ENCODE measurements at regions not wholly inside any gene's neighbourhood (a gene's known extent, or its start where the extent isn't known, plus 50 kb on each side); places are given as distances from the start of the nearest gene placed in this dataset.

DNA sequence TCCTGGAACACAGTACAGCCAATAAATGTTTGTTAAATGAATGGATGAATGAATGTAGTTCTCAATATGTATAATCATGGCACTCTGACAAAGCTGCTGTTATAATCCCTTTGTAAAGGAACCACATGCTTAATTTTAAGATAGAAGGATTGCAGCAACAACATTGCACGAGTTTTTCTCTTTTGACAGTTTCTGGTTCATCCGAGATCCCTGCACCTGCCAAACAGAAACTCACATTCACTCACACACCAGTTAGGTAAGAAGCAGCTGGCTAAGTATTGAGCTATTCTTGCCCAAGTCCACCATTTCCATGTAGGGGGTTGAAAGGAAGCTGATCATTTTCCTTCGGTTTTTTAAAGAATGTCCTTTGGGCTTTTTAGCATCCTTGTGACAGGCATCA lies 133.7 kb upstream of the MAP1B start:
- intact Hi-C loops (cut with DNase I) = loop anchor here (5.0 kb wide), 1 partner anchor 191 kb away; no protein-coding TSS in a partner anchor
- DNase-seq (ENCODE audit: low spot score) = no peak

DNA sequence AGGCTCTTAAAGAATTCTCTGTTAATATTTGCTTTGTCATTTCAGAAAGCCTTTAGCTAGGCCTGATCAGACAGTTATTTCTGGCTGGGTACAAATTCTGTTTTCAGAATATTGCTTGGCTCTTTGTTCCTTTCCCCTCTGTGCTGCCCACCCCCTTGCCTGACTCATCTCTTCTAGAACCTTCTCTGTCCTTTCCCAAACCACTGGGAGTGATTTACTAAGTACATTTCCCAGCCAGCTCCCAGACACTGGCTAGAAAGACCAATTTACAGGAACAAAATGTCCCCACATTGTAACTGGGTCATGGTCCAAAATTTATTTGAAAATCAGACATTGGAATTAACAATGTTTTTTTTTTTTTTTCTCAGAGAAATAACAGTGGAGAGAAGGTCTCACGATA lies 133.1 kb upstream of the MAP1B start:
- DNase-seq (ENCODE audit: low spot score) = no peak
- intact Hi-C loops (cut with DNase I) = loop anchor here (5.0 kb wide), 1 partner anchor 192 kb away; no protein-coding TSS in a partner anchor

DNA sequence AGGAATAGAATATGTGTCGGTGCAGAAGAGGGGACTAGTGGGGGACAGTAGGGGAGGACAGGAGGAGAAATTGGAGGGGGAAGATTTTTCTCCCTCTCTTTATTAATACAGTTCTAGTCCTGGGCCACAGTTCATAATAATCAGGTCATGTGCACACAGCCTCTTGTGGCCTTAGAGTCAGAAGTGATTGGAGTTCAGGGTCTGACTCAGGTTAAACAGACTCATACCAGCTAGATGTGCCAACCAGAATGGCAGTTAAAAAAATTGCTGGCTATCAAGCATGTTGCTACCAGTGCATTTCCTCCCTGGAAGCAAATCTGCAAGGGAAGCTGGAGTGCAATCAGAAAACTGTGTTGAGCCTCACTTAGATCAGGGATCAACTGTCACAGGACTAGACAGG lies 132.7 kb upstream of the MAP1B start:
- intact Hi-C loops (cut with DNase I) = loop anchor here (5.0 kb wide), 1 partner anchor 192 kb away; no protein-coding TSS in a partner anchor
- DNase-seq (ENCODE audit: low spot score) = no peak

DNA sequence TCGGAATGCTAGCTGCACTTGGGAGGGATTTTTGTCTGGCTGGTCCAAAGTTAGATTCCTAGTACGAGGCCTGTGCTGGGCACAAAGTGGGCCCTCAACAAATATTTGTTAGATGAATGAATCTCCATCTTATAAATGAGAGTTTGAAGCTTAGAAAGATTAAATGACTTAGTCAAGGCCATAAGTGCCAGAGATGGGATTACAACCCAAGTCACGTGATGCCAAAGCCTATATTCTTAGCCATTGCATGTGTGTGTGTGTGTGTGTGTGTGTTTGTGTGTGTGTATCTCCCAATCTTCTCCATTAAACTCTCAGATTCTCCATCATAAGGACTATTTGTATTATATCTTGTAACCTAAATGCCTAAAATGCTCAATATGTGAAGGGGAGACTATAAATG lies 130.8 kb upstream of the MAP1B start:
- intact Hi-C loops (cut with DNase I) = no loop called here
- DNase-seq (ENCODE audit: low spot score) = no peak

DNA sequence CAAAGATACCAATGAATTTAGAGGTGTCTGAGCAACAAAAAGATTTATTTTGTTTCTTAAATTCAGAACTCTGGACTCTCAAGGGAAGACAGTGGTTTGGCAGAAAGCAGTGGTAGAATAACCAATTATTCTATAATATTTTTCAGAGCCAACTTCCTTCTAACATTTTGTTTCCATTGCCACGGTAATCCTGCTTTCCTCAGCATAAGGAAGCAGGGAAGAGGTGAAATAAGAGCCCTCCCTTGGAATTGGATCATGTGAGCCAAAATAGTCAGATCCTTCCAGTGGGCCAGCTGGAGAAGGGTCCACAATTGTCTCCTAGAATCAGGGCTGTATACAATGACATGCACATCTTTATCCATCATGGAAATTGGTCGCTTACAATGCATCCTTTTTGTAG lies 130.0 kb upstream of the MAP1B start:
- DNase-seq (ENCODE audit: low spot score) = no peak
- intact Hi-C loops (cut with DNase I) = no loop called here

DNA sequence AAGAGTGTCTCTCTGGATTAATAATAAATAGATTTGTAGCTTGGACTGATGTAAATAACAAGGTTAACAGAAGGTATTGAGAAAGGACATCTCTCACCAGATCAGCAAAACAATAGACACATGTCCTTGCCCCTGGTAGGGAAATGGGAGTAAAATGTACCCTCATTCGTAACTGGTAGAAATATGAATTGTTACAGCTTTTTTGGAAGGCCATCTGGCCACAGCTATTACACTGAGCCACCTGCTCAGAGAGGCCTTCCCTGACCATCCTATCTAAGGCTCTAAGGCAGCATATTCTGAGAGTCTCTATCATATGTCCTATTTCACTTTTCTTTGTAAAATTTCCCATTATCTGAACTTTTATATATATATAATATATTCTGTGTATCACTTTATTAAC lies 129.1 kb upstream of the MAP1B start:
- intact Hi-C loops (cut with DNase I) = no loop called here
- DNase-seq (ENCODE audit: low spot score) = no peak

DNA sequence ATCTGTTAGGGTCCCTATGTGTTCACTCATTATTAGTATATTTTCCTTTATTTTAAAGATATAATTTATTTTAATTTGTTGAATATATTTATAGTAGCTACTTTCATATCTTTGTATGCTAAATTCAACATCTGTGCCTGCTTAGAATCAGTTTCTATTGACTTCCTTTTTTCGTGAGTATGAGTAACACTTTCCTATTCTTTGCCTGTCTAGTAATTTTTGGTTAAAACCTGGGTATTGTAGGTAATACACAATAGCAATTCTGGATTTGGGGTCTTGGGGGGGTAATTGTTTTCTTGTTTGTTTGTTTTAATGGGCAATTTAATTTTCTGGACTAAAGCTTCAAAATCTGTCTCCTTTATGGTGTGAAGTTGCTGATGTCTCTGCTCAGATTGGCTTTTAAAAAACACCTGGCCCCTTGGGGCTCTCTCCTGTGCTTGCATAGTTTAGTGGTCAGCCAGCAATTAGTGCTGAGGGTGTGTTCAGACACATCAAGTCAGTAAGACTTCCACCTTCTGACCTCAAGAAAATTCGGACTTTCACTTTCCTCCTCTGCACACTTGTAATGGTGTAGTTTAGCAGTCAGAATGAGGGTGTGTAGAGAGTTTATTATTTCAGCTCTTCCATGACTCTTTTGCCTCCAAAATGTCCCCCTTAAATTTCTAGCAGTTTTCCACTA lies 124.4 kb upstream of the MAP1B start:
- intact Hi-C loops (cut with DNase I) = no loop called here
- DNase-seq (ENCODE audit: low spot score) = no peak

DNA sequence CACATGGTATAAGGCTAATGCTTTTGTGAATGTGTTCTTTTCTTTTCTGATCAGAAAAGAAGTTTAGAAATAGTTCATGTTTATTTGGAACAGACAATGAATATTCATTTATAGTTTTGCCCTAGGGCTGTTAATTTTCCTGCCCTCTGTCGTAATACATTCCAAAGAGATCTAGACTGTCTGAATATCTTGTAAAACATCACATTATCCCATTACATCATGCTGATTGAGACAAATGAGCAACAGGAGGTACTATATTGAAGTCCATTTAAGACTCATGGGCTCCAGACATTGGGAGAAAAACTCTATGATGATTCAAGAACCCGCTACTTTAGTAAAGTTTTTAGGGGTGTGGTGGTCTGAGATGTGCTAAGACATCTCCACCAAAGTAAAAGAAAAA lies 121.2 kb upstream of the MAP1B start:
- intact Hi-C loops (cut with DNase I) = no loop called here
- DNase-seq (ENCODE audit: low spot score) = no peak

DNA sequence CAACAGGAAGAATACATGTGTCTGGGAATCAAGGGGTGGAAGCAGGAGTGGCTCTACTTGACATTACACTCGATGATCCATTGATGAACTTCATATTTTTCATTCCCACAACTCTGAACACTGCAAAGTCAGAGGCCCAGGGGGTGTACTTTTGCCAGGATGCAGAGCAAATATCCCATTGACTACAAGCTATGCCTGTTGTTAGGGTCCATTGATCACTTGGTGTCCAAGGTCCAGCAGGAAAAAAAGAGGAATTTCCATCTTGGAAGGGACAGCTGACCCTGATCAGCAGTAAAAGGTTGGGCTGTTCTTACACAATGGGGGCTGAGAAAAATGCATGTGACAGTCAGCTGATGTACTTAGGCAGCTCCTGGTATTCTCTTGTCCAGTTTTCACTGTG lies 118.5 kb upstream of the MAP1B start:
- no peak for DNase-seq (ENCODE audit: low spot score)
- intact Hi-C loops (cut with DNase I) = no loop called here

DNA sequence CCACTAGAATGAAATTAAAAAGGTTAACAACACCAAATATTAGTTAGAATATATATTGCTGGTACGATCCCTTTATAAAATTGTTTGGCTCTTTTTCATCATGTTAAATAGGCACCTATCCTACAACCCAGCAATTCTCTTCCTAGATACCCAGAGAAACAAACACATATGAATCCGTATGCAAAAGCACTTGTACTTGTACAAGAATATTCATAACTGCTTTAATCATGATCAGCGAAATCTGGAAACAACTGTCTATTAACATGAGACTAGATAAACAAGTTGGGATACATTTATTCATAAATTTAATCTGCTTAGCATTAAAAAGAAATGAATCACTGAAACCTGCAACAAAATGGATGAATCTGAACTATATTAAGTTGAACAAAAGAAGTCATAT lies 113.7 kb upstream of the MAP1B start:
- DNase-seq (ENCODE audit: low spot score) = no peak
- intact Hi-C loops (cut with DNase I) = no loop called here

DNA sequence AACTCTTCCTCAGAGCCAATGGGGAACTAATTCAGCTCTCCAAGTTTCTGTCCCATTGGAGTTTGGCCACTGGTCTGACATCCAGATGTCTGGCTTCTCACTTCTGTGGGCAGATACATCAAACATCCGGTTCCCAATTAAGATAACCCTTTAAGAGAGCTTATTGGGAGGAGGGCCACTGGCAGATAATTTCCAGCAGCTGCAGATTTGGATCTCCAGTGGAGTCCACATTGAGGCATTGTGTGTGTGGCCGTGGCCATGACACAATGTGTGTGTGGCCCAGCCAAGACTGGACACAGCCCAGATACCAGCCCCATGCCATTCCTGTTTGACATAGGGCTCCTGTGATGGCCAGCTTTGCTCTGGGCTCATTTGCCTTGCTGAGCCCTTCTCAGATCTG lies 110.5 kb upstream of the MAP1B start:
- DNase-seq (ENCODE audit: low spot score) = no peak
- intact Hi-C loops (cut with DNase I) = no loop called here

DNA sequence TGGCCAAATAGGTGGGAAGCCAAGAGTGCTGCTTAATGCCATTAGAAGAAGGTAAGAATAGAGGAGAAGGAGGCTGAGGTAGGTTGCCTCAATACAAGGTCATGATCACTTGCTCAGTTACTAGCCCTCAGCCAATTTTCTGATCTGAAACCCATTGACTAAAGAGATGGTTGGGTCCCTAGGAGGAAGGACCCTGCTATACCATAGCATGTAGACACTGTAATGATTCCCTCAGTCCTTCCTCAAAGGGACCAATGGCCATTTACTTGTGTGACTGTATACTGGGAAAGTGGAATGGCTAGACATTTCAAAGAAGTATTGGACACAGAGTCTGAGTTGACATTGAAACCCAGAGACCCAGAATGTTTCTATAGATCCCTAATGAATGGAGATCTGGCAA lies 108.5 kb upstream of the MAP1B start:
- intact Hi-C loops (cut with DNase I) = no loop called here
- DNase-seq (ENCODE audit: low spot score) = no peak

DNA sequence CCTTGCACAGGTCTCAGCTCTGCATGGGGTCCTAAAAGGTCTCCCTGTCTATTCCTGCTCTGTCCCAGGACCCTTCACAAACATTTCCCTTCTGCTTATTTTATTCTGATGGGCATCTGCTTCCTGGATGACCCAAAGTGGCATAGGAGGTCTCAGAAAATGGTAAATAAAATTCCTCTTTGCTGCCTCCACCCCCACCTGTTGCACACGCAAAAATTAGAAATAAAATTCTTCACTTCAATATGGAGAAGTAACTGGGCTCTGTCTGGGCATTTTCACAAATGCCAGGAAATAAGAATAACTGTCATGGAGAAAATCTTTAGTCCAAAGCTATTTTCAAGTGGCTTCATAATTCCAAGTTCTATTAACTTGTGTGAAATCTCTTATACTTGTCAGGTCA lies 106.6 kb upstream of the MAP1B start:
- intact Hi-C loops (cut with DNase I) = no loop called here
- DNase-seq (ENCODE audit: low spot score) = no peak

DNA sequence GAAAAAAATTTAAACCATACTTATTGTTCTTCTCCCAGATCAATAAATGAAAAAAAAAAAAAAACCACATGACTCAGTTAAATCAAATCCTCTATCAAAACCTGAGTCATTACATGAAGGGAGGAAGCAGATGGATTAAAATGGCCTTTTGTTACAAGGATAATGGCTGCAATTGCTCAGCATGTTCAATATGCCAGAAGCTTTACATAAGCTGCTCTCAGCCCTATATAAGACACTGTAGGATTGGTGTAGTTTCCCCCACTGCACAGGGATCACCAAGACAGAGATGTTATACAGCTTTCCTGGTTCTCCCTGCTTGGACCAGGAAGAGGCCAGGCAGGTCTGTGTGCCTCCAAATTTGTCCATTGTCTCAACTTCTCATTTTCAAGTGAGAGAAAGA lies 101.6 kb upstream of the MAP1B start:
- intact Hi-C loops (cut with DNase I) = no loop called here
- DNase-seq (ENCODE audit: low spot score) = no peak

DNA sequence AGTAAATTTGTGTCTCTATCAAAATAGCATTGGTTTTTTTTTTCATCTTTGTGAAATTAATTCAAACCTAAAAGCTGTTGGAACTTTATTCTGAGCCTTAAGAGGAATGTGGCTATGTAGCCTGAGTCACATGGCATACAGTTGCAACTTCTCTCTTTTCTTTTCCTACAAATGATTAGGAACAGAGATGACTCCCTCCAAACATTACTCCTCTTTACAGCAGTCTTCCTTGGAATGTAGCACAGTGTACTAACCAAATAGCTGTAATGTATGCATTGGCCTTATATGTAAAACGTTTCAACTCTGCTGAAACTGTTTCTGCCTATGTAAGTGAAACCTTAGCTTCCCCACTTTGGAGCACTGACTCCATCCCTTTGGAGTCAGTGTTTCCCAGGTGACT lies 100.9 kb upstream of the MAP1B start:
- intact Hi-C loops (cut with DNase I) = no loop called here
- DNase-seq (ENCODE audit: low spot score) = no peak

DNA sequence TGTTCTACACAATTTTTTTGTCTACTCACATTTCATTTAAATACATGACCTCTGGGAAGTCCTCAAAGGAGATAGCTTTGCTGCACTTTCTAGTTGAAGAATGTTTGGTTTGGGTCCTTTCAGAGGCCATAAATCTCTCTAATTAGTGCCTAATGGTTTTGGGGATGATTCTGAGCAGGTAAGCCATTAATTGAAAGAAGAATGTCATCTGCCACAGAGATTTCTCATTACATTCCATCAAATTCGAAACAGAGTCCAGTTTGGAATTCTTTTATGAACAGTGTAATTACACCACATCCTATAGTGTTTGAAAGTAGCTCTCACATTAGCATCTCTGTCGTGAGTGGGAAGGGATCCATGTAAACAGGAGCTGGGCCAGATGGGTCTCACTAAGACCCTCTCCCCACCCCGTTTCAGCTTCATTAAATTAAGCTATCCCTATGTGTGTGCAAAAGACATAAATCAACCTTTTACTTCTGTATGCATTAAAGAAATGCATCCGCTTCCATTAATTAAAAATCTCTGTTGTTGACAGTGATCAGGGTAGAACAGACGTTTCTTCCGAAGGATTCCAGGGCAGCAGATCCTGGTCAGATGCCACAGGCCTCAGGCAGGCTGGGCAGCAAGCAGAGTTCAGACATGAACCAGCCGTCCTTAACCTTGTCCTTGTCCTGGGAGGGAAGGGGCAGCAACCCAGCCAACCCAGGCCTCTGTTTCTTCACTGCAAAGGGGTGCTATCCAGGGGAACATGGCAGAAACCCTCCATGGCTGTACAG lies 99.8 kb upstream of the MAP1B start:
- DNase-seq (ENCODE audit: low spot score) = no peak
- intact Hi-C loops (cut with DNase I) = no loop called here

DNA sequence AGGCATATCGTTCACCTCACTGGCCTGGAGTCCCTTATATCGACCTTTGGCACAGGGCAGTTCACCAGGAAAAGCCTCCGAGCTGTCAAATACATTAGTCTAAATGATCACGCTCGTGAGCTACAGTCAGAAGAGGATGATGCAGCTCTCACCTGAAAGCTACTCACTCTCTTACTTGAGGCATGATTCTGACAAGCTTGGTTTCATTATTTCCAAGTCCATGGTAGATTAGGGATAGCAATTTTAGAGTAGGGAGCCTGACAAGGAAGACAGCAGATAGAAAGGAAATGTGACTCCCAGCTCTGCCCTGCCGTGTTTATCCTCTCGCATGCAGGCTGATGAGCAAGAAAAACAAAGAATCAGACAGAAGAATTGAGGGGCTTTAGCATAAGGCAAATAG lies 98.0 kb upstream of the MAP1B start:
- intact Hi-C loops (cut with DNase I) = no loop called here
- DNase-seq (ENCODE audit: low spot score) = no peak

DNA sequence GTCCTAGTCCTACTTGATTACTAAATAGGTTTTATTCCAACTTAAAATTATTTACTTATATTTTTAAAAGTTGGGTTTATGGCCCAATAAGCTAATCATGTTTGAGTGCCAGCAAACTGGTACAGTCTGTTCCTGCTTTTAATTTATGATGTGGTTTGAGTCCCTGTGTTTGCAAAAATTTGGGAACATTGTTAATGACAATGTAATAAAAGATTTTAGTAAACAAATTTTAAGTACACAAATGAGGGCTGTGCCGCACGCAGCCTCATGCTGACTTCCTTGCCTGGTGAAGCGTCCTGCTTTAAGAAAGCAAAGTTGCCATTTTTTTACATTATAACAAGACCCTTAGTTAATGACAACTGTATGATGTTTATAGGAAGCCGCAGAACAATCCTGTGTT lies 96.8 kb upstream of the MAP1B start:
- DNase-seq (ENCODE audit: low spot score) = no peak
- intact Hi-C loops (cut with DNase I) = no loop called here

DNA sequence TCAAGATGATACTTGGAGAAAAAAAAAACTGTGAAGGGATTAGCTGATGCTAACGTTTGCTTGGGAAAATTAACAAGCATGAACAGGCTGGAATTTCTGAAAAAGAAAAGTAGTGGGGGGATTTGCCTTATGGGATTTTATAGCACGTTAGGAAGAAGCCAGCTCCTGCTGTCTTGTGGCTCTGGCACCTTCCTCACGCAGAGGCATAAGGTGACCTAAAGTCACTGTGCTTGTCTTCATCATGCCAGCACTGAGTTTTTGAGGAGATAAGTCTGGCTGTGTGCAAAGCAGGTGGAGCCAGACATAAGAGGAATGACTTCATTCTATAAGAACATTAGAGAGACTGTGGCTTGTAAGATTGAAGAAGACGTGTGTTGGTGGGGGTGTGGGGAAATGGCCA lies 94.4 kb upstream of the MAP1B start:
- intact Hi-C loops (cut with DNase I) = no loop called here

DNA sequence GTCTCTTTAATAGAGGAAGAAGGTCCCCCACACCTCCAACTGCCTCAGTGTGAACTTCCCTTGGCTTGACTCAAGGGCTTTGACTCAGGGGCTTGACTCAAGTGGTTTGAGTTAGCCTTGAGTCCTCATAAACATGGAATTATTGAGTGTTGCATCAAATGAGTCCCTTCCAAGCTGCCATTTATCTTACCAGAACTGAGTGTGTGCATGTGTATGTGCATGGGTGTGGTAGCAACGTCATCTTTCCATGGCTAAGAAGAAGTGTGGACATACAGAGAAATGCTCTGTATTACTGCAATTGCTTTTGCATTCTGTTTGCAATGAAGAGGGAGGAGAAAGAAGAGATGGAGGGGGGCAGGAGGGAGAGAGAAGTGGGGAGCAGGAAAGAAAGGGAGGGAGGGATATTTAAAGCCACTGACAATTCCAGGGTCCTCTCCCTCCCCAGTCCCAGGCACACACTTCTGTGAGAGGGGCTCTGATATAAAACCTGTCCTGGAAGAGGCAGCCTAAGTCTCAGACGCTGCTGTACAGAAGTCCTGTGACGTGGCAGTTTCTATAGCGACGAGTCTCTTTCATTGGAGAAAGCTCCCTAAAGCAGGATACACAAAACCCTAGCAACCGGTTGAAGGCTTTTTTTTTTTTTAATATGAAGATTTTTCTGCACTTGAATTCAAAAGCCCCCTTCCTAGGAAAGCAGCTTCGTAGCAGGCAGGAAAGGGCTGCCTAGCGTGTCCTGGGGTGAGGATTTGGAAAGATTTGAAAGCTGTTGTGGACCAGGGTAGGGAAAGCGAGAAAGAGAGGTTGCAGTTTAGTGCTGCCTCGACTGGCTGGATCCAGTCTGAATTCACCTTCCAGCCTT lies 93.3 kb upstream of the MAP1B start:
- no peak for DNase-seq (ENCODE audit: low spot score)
- intact Hi-C loops (cut with DNase I) = loop anchor here (2.0 kb wide), 1 partner anchor 295 kb away; no protein-coding TSS in a partner anchor

More for the DNA sequence above, 94.4 kb upstream of the MAP1B start:
- DNase-seq (ENCODE audit: low spot score) = no peak

All from cardiac septum (tissue), 1 donor.